ENCODE measurements at regions not wholly inside any gene's neighbourhood (a gene's known extent, or its start where the extent isn't known, plus 50 kb on each side); places are given as distances from the start of the nearest gene placed in this dataset.

GRCh38 chr5:18745988-18746615 lies 1111.8 kb downstream of the TAF11L14 start:
- TF ChIP-seq CTCF (IDR thresholded peaks at IDR 0.05) (no peak), POLR2A (IDR thresholded peaks at IDR 0.05) (no peak)

All from body of pancreas (tissue), 4 donors.